Endothelial cell of umbilical vein (primary cell): ENCODE measurements at regions not wholly inside any gene's neighbourhood (a gene's known extent, or its start where the extent isn't known, plus 50 kb on each side); places are given as distances from the start of the nearest gene placed in this dataset.

Source experiments
- BruUV-seq: library from RNA; stranded (reverse); fragments of 400-500 nt; replicated peaks from 2 replicates; lab custom pipeline; 2021; lab: Mats Ljungman, UMichigan
- CTCF ChIA-PET: fragments of 300-600, 350-600 bp; sonication (Branson Sonifier 250); formaldehyde crosslinking; loops from one replicate; lab custom pipeline; 2021; ENCODE audit warnings: antibody characterized with exemption, inconsistent platforms; lab: Charles Lee
- POLR2A ChIA-PET: fragments of 300-600, 350-600 bp; sonication (Branson Sonifier 250); formaldehyde crosslinking; loops from one replicate; lab custom pipeline; 2021; ENCODE audit warnings: antibody characterized with exemption, inconsistent platforms; lab: Charles Lee
- DNase-seq: peaks from one replicate; pipeline ENCODE4 v3.0.0-alpha.2; 2011; ENCODE audit warnings: low read depth, low spot score
- FAIRE-seq: peaks from 2 replicates; lab custom pipeline; 2011; peaks lifted over from hg19 to GRCh38; lab: Jason Lieb, UNC
- H2AFZ ChIP-seq: 2 replicates; pipeline ENCODE4 v1.6.0; 2012; ENCODE audit warnings: low read depth, low read length, control low read depth, inconsistent platforms
- H3K27ac ChIP-seq: 2 replicates; pipeline ENCODE4 v1.5.1; 2011; ENCODE audit warnings: low read depth, mild to moderate bottlenecking, control low read depth, low read length, moderate library complexity; ENCODE audit not compliant: insufficient read depth
- H3K27me3 ChIP-seq, 2 experiments: 2 replicates each; pipeline versions ENCODE4 v1.6.0 to v1.6.1; 2011; ENCODE audit warnings: low read length in 2 of 2, mixed read lengths in 1 of 2; ENCODE audit not compliant: control insufficient read depth in 2 of 2, insufficient read depth in 2 of 2
- H3K36me3 ChIP-seq, 2 experiments: 2 replicates in 1 of 2; 3 replicates in 1 of 2; pipeline ENCODE4 v1.5.1; 2011; ENCODE audit warnings: low read length in 2 of 2, mild to moderate bottlenecking in 1 of 2, moderate library complexity in 1 of 2; ENCODE audit not compliant: control insufficient read depth in 2 of 2, insufficient read depth in 2 of 2; ENCODE audit errors: extremely low read depth in 1 of 2
- H3K4me1 ChIP-seq: 3 replicates; pipeline ENCODE4 v1.5.1; 2011; ENCODE audit warnings: mild to moderate bottlenecking, low read length; ENCODE audit not compliant: control insufficient read depth, insufficient read depth; ENCODE audit errors: extremely low read depth
- H3K4me2 ChIP-seq: 2 replicates; pipeline ENCODE4 v1.6.1; 2011; ENCODE audit warnings: low read length, control low read depth, mixed read lengths; ENCODE audit not compliant: insufficient read depth
- H3K4me3 ChIP-seq, 3 experiments: fragments of 200-600 bp in 1 of 3; sonication (generic), shearing (Covaris generic) in 1 of 3; replicated peaks in 1 of 3; 2 replicates each; pipeline ENCODE4 v1.5.1; 2011 to 2016; ENCODE audit warnings: control low read depth in 3 of 3, low read length in 3 of 3, mild to moderate bottlenecking in 2 of 3, inconsistent platforms in 1 of 3, low read depth in 1 of 3, moderate library complexity in 1 of 3; ENCODE audit not compliant: insufficient read depth in 1 of 3
- H3K79me2 ChIP-seq: 2 replicates; pipeline ENCODE4 v1.6.0; 2012; ENCODE audit warnings: low read length, inconsistent platforms; ENCODE audit not compliant: control insufficient read depth, insufficient read depth
- H3K9ac ChIP-seq: replicated peaks from 2 replicates; pipeline ENCODE3; 2011; ENCODE audit warnings: low read length, control low read depth; ENCODE audit not compliant: insufficient read depth; ENCODE audit errors: extremely low read depth
- H3K9me1 ChIP-seq: replicated peaks from 3 replicates; pipeline ENCODE4 v1.6.0; 2011; ENCODE audit warnings: mild to moderate bottlenecking, low read length; ENCODE audit not compliant: control insufficient read depth, insufficient read depth; ENCODE audit errors: extremely low read depth
- H3K9me3 ChIP-seq: replicated peaks from 2 replicates; pipeline ENCODE4 v1.5.1; 2012; ENCODE audit warnings: low read length, inconsistent platforms; ENCODE audit not compliant: control insufficient read depth, insufficient read depth
- H4K20me1 ChIP-seq: replicated peaks from 2 replicates; pipeline ENCODE3; 2011; ENCODE audit warnings: mild to moderate bottlenecking, low read length; ENCODE audit not compliant: control insufficient read depth, insufficient read depth; ENCODE audit errors: extremely low read depth
- CTCF ChIP-seq, 2 donors: IDR thresholded peaks; 1 replicate in 1 of 2; 2 replicates in 1 of 2; pipeline ENCODE4 v1.5.1; 2011; ENCODE audit warnings: low read length in 2 of 2, mild to moderate bottlenecking in 2 of 2, moderate library complexity in 2 of 2, control low read depth in 1 of 2, inconsistent platforms in 1 of 2, low read depth in 1 of 2; ENCODE audit not compliant: insufficient read depth in 1 of 2; ENCODE audit errors: extremely low read depth in 1 of 2
- EZH2 ChIP-seq: IDR thresholded peaks from 2 replicates; pipeline ENCODE4 v1.6.1; 2012; ENCODE audit warnings: borderline replicate concordance, low read depth, mild to moderate bottlenecking, moderate library complexity, low read length, inconsistent platforms; ENCODE audit not compliant: severe bottlenecking
- GATA2 ChIP-seq: IDR thresholded peaks from 2 replicates; pipeline ENCODE4 v1.7.0; 2011; ENCODE audit warnings: low read depth, mild to moderate bottlenecking, moderate library complexity, mixed read lengths, low read length; ENCODE audit not compliant: insufficient read length, insufficient read depth
- JUN ChIP-seq: IDR thresholded peaks from 2 replicates; pipeline ENCODE4 v1.6.1; 2011; ENCODE audit warnings: borderline replicate concordance, low read depth; ENCODE audit not compliant: insufficient read length, insufficient read depth
- MYC ChIP-seq: IDR thresholded peaks from one replicate; pipeline ENCODE4 v1.6.1; 2011; ENCODE audit warnings: mild to moderate bottlenecking, low read depth, low read length
- POLR2A ChIP-seq: IDR thresholded peaks from 2 replicates; pipeline ENCODE4 v1.6.1; 2012; ENCODE audit warnings: low read depth, mild to moderate bottlenecking, control low read depth, low read length
- dilution Hi-C: fragments of 300-500 bp; cut with MboI; formaldehyde crosslinking; loops from one replicate; pipeline ENCODE4 v1.15.0; 2019; ENCODE audit warnings: low sequenced_read_pairs; ENCODE audit not compliant: extremely low pct_ligation_motif_present
- intact Hi-C: fragments of 100-400 bp; cut with micrococcal nuclease; formaldehyde crosslinking; loops from one replicate; pipeline ENCODE4 v1.10.0; 2022

DNA sequence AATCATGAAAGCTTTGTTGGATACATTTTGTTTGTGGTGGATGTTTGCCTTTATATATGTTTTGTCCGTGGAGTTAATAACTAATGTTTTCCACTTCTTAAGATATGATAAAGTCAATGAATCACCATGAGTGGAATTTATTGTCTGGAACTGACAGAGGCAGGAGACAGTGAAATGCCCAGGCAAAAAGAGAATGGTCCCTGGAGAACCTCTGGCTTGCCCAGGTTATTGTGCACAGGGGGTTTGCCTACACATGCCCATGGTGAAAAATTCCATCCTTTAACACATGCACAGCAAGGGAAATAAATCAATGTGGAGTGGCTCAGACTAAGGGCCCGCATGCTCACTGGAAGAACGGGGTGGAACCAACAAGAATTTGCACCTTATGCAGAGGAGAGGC, 964.3 kb upstream of the GRIA3 start:
- Histone ChIP-seq H3K9me1 (no peaks in the 10 kb centered on the region), H3K9me3 (no peaks in the 10 kb centered on the region), H3K4me2 (no peak overlapping the region), H2AFZ (no peak overlapping the region), H3K79me2 (no peaks in the 10 kb centered on the region), H3K27ac (no peak overlapping the region), H3K27me3 (no peaks in the 10 kb centered on the region), H3K4me1 (no peaks in the 10 kb centered on the region), H3K9ac (no peak overlapping the region), H3K36me3 (no peaks in the 10 kb centered on the region), H4K20me1 (no peaks in the 10 kb centered on the region), H3K4me3 (no peak overlapping the region)
- POLR2A ChIA-PET, result no interaction called here
- CTCF ChIA-PET, result no interaction called here
- dilution Hi-C loops (no loop called here), intact Hi-C loops (no loop called here)
- no peak for TF ChIP-seq CTCF (IDR thresholded peaks at IDR 0.05; ENCODE audit: extremely low read depth in 1 of 2, insufficient read depth in 1 of 2, low read depth in 1 of 2, low read length in 2 of 2)
- TF ChIP-seq EZH2, result no peak
- TF ChIP-seq POLR2A, result no peak
- TF ChIP-seq JUN, result no peak
- TF ChIP-seq GATA2, result no peak
- TF ChIP-seq MYC, result no peak
- FAIRE-seq, result no peak
- no peak for DNase-seq
- no TSS peak for BruUV-seq
